ENCODE measurements at regions not wholly inside any gene's neighbourhood (a gene's known extent, or its start where the extent isn't known, plus 50 kb on each side); places are given as distances from the start of the nearest gene placed in this dataset.
"Not testable (repeated sequence)": the region's sequence is repeated elsewhere in the genome, so short reads cannot be mapped to it uniquely, and the experiment has no call there.

DNA sequence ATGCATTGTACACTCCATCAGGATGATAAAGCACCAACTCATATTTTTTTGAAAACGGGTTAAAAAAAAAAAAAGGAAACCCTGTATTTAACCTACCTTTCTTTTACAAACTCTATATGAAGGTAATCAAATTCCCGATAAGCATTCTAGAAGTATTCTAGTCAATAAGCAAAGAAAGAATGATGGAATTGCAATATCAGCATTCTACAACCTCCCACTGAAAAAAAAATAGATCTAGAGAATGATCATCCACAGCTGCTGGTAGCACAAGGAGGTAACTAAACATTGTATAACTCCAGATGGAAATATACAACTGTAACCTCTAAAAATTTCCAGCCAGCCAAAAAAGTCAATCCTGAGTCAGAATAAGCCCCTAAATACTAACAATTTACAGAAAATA, 95.3 kb upstream of the DCC start:
- WGBS, 4 donors = 78 to 85% (median 81%) methylated on average over 2 of the region's 2 CpGs
- no peaks in the 10 kb centered on the region for H3K4me1 ChIP-seq
- no peak for ATAC-seq
- no peak for DNase-seq
- H3K36me3 ChIP-seq = no peaks in the 10 kb centered on the region
- peaks cover 0 to 10% (median 0%) of the 10 kb centered on the region in 12 donors for H3K9me3 ChIP-seq
- intact Hi-C loops (cut with DNase I) = no loop called here
- TF ChIP-seq, protein P1, sequence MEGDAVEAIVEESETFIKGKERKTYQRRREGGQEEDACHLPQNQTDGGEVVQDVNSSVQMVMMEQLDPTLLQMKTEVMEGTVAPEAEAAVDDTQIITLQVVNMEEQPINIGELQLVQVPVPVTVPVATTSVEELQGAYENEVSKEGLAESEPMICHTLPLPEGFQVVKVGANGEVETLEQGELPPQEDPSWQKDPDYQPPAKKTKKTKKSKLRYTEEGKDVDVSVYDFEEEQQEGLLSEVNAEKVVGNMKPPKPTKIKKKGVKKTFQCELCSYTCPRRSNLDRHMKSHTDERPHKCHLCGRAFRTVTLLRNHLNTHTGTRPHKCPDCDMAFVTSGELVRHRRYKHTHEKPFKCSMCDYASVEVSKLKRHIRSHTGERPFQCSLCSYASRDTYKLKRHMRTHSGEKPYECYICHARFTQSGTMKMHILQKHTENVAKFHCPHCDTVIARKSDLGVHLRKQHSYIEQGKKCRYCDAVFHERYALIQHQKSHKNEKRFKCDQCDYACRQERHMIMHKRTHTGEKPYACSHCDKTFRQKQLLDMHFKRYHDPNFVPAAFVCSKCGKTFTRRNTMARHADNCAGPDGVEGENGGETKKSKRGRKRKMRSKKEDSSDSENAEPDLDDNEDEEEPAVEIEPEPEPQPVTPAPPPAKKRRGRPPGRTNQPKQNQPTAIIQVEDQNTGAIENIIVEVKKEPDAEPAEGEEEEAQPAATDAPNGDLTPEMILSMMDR (IDR thresholded peaks at IDR 0.05) = no peak
- TF ChIP-seq POLR2A (IDR thresholded peaks at IDR 0.05) = no peak
- H3K27me3 ChIP-seq = no peaks in the 10 kb centered on the region
- H3K4me3 ChIP-seq = no peak overlapping the region
- H3K27ac ChIP-seq = no peak overlapping the region

DNA sequence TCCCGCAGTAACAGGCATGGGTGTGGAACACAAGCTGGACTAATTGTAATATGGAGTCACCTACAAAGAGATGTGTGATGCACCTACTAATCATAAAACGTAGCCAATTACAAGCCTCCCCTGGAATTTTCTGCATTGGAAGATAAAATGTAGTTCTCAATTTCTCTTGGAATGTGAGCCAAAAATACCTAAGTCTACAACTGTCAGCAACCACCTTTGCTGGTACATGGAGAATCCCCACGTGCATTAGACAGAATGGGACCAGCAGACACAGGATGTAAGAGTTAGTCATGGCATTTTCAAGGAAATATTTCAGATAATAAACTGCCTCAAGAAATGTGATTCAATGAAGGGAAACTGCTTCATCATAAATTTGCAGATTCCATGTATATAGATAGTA, 85.6 kb upstream of the DCC start:
- Histone ChIP-seq H3K27me3 (no peaks in the 10 kb centered on the region), H3K36me3 (no peaks in the 10 kb centered on the region), H3K9me3 (no peaks in the 10 kb centered on the region), H3K4me1 (no peaks in the 10 kb centered on the region), H3K4me3 (no peak overlapping the region), H3K27ac (no peak overlapping the region)
- DNase-seq (no peak), ATAC-seq (no peak)
- 61 to 81% (median 75%) methylated on average over 3 of the region's 3 CpGs for WGBS, 4 donors
- intact Hi-C loops (cut with DNase I) = loop anchor here in 1 of 10 donors (1.0 kb wide), 1 partner anchor 21 kb away; no protein-coding TSS in a partner anchor
- no peak for TF ChIP-seq POLR2A (IDR thresholded peaks at IDR 0.05)
- TF ChIP-seq, protein P1 (IDR thresholded peaks at IDR 0.05) = no peak

DNA sequence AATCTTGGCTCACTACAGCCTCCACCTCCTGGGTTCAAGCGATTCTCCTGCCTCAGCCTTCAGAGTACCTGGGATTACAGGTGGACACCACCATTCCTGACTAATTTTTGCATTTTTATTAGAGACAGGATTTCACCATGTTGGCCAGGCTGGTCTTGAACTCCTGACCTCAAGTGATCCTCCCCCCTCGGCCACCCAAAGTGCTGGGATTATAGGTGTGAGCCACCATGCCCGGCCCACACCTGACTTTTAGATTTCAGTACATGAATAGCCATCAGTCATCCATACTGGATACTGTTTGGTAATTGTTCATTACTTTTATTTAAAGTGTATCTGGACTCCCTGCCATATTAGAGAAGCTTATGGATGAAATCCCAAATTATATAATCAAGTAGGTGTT, 82.6 kb upstream of the DCC start:
- ATAC-seq; H3K4me3 ChIP-seq; intact Hi-C loops (cut with DNase I); DNase-seq; H3K9me3 ChIP-seq; H3K27me3 ChIP-seq; H3K27ac ChIP-seq; H3K36me3 ChIP-seq; H3K4me1 ChIP-seq: not testable (repeated sequence)
- 66 to 82% (median 75%) methylated on average over 3 of the region's 3 CpGs for WGBS, 4 donors

DNA sequence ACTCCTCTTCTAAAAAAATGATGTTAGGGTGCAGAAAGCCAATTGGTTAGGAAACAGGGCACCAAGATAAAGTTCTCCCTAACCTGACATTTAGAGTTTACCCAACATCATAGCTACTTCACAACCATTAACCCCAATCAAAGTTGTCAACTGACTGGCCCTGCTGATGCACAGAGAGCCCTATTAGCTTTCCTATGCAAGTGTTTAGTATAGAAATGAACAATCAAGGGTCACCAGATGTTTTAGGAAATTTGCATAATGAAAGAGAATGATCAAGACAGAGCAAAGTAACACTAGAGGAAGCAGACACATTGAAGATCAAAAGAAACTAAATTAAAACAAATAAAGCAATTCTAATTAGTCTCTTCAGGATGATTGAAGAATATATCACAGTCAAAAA, 64.2 kb upstream of the DCC start:
- no peak overlapping the region for H3K4me3 ChIP-seq
- no peak for ATAC-seq
- intact Hi-C loops (cut with DNase I) = loop anchor here in 1 of 10 donors (1.0 kb wide), 1 partner anchor 22 kb away; no protein-coding TSS in a partner anchor
- H3K4me1 ChIP-seq = no peaks in the 10 kb centered on the region
- no peaks in the 10 kb centered on the region for H3K27me3 ChIP-seq
- no peaks in the 10 kb centered on the region for H3K36me3 ChIP-seq
- no peak for TF ChIP-seq POLR2A (IDR thresholded peaks at IDR 0.05)
- TF ChIP-seq, protein P1 (IDR thresholded peaks at IDR 0.05) = no peak
- H3K9me3 ChIP-seq = no peaks in the 10 kb centered on the region
- no peak overlapping the region for H3K27ac ChIP-seq
- no peak for DNase-seq

DNA sequence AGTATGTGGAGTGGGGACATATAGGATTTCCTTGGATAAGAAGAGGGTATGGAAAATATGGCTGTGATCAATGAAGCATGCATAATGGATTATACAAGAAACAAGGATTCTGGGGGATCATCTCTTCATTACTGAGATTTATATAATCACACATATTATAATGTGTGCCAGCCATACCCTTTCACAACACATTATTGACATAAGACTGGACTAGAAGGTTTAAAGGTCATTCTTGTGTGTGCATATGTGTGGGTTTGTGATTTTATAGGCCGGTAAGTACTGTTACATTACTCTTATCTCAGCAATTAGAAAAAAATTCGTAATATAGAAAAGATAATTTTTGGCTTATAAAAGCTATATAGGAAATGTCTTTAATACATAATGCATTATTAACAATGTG, 62.2 kb upstream of the DCC start:
- DNase-seq = no peak
- H3K27me3 ChIP-seq = no peaks in the 10 kb centered on the region
- intact Hi-C loops (cut with DNase I) = no loop called here

More for the DNA sequence above, 62.2 kb upstream of the DCC start:
- Histone ChIP-seq H3K9me3 (no peaks in the 10 kb centered on the region), H3K36me3 (no peaks in the 10 kb centered on the region), H3K4me3 (no peak overlapping the region), H3K4me1 (no peaks in the 10 kb centered on the region), H3K27ac (no peak overlapping the region)
- WGBS, 4 donors = 60 to 74% (median 73%) methylated on average over 2 of the region's 2 CpGs
- ATAC-seq = no peak
- TF ChIP-seq POLR2A (IDR thresholded peaks at IDR 0.05) = no peak
- TF ChIP-seq, protein P1 (IDR thresholded peaks at IDR 0.05) = no peak

All from heart left ventricle (tissue), 16 donors.